GM12892 (cell line): ENCODE measurements at regions not wholly inside any gene's neighbourhood (a gene's known extent, or its start where the extent isn't known, plus 50 kb on each side); places are given as distances from the start of the nearest gene placed in this dataset.

Source experiments
- POLR2A ChIP-seq: IDR thresholded peaks from 2 replicates; pipeline ENCODE4 v1.6.1; 2011; ENCODE audit warnings: low read depth, low read length, control low read depth
- POLR2AphosphoS5 ChIP-seq: IDR thresholded peaks from 2 replicates; pipeline ENCODE4 v1.6.1; 2011; ENCODE audit warnings: low read depth, low read length, control low read depth
- TAF1 ChIP-seq: IDR thresholded peaks from 2 replicates; pipeline ENCODE4 v1.6.1; 2011; ENCODE audit warnings: low read depth, mild to moderate bottlenecking, control low read depth, low read length, borderline replicate concordance

GRCh38 chr11:104820431-104820830 is 77.8 kb downstream of the CASP12 start:
- TF ChIP-seq POLR2AphosphoS5 (no peak), POLR2A (no peak), TAF1 (no peak)
